GM23248 (cell line): ENCODE measurements at regions not wholly inside any gene's neighbourhood (a gene's known extent, or its start where the extent isn't known, plus 50 kb on each side); places are given as distances from the start of the nearest gene placed in this dataset.

Experiments
- DNase-seq: peaks from one replicate; pipeline ENCODE4 v3.0.0-alpha.2; 2015
- H2AFZ ChIP-seq: fragments of 200-600 bp; sonication (generic); 2 replicates; pipeline ENCODE4 v1.6.1; 2016; ENCODE audit warnings: antibody characterized with exemption
- H3F3A ChIP-seq: fragments of 200-600 bp; sonication (generic); 2 replicates; pipeline ENCODE4 v1.6.1; 2016; ENCODE audit warnings: mild to moderate bottlenecking, antibody characterized with exemption, mixed run types; ENCODE audit not compliant: insufficient read depth
- H3K27ac ChIP-seq: fragments of 200-600 bp; sonication (generic); 2 replicates; pipeline ENCODE4 v1.5.1; 2016; ENCODE audit warnings: mild to moderate bottlenecking
- H3K27me3 ChIP-seq: fragments of 200-600 bp; sonication (generic); replicated peaks from 2 replicates; pipeline ENCODE4 v1.6.1; 2016; ENCODE audit warnings: mild to moderate bottlenecking; ENCODE audit not compliant: insufficient read depth
- H3K36me3 ChIP-seq: fragments of 200-600 bp; sonication (generic); 2 replicates; pipeline ENCODE4 v1.6.1; 2016; ENCODE audit warnings: low read depth, mild to moderate bottlenecking
- H3K4me1 ChIP-seq: fragments of 200-600 bp; sonication (generic); 2 replicates; pipeline ENCODE4 v1.6.1; 2016; ENCODE audit warnings: mild to moderate bottlenecking; ENCODE audit not compliant: insufficient read depth
- H3K4me2 ChIP-seq: fragments of 200-600 bp; sonication (generic); one replicate; pipeline ENCODE4 v1.6.1; 2016; ENCODE audit warnings: mild to moderate bottlenecking; ENCODE audit not compliant: unreplicated experiment
- H3K4me3 ChIP-seq: fragments of 200-600 bp; sonication (generic); 2 replicates; pipeline ENCODE4 v1.5.1; 2016; ENCODE audit warnings: mild to moderate bottlenecking
- H3K79me2 ChIP-seq: fragments of 200-600 bp; sonication (generic); 2 replicates; pipeline ENCODE4 v1.6.1; 2016; ENCODE audit warnings: mild to moderate bottlenecking; ENCODE audit not compliant: insufficient read depth
- H3K9ac ChIP-seq: fragments of 200-600 bp; sonication (generic); 2 replicates; pipeline ENCODE4 v1.6.1; 2016; ENCODE audit warnings: mild to moderate bottlenecking
- H3K9me2 ChIP-seq: fragments of 200-600 bp; sonication (generic); 2 replicates; pipeline ENCODE4 v1.6.1; 2016; ENCODE audit warnings: mixed run types, mild to moderate bottlenecking, moderate library complexity; ENCODE audit not compliant: insufficient read depth
- H3K9me3 ChIP-seq: fragments of 200-600 bp; sonication (generic); one replicate; pipeline ENCODE4 v1.6.1; 2017; ENCODE audit warnings: low read depth
- H4K20me1 ChIP-seq: fragments of 200-600 bp; sonication (generic); 2 replicates; pipeline ENCODE4 v1.6.0; 2016; ENCODE audit not compliant: insufficient read depth
- EZH2 ChIP-seq: fragments of 200-600 bp; sonication (generic); IDR thresholded peaks from 2 replicates; pipeline ENCODE4 v1.6.1; 2018; ENCODE audit warnings: antibody characterized with exemption, mild to moderate bottlenecking; ENCODE audit not compliant: insufficient read depth, poor library complexity, severe bottlenecking
- EZH2phosphoT487 ChIP-seq: fragments of 200-600 bp; sonication (generic); IDR thresholded peaks from 2 replicates; pipeline ENCODE4 v1.6.1; 2018; ENCODE audit warnings: antibody characterized with exemption, moderate library complexity, mild to moderate bottlenecking, low read depth; ENCODE audit not compliant: insufficient read depth
- WGBS, 2 experiments: methylation state at CpG; one replicate each; pipeline ENCODE4 v1.1.6; 2015 to 2017; ENCODE audit warnings: low lambda C conversion rate in 2 of 2, low coverage in 1 of 2; ENCODE audit errors: missing lambda C conversion rate in 2 of 2; 5-methylcytosine and 5-hydroxymethylcytosine counted together
- in situ Hi-C: fragments of 300-500 bp; cut with MboI; formaldehyde crosslinking; loops from 2 replicates; pipeline ENCODE4 v1.15.0; 2020

DNA sequence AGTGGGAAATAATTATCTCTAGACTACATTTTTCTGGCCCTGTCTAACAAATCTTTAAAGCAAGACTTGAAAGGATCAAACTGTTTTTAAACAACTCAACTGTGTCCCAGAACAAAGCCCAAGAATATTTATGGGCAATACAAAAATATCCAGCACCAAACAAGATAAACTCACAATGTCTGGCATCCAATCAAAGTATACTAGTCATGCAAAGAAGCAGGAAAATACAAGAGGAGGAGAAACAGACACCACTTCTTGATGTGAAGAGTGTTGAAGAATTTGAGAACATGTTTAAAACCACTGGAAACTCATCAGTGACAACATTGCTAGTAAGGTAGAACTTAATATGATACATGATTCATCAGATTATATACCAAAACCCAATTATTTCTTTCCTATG, 66.1 kb upstream of the CDC42EP3 start:
- no peaks in the 10 kb centered on the region for H3K36me3 ChIP-seq
- H3K9me2 ChIP-seq = no peaks in the 10 kb centered on the region
- 0 out of 2 replicates have a peak overlapping the region, but pooled peaks have one; percentile 1 for H3K27ac ChIP-seq
- H3F3A ChIP-seq = peaks cover 27% of the 10 kb centered on the region
- H3K4me2 ChIP-seq = no peak overlapping the region
- DNase-seq = peak; percentile 62
- H3K4me1 ChIP-seq = peaks cover 56% of the 10 kb centered on the region
- H3K9ac ChIP-seq = no peak overlapping the region
- H3K27me3 ChIP-seq = no peaks in the 10 kb centered on the region
- H3K4me3 ChIP-seq = no peak overlapping the region
- in situ Hi-C loops = no loop called here
- TF ChIP-seq EZH2 (no peak), EZH2phosphoT487 (no peak)
- no peaks in the 10 kb centered on the region for H3K79me2 ChIP-seq
- H4K20me1 ChIP-seq = no peaks in the 10 kb centered on the region
- H2AFZ ChIP-seq = no peak overlapping the region
- no peaks in the 10 kb centered on the region for H3K9me3 ChIP-seq

DNA sequence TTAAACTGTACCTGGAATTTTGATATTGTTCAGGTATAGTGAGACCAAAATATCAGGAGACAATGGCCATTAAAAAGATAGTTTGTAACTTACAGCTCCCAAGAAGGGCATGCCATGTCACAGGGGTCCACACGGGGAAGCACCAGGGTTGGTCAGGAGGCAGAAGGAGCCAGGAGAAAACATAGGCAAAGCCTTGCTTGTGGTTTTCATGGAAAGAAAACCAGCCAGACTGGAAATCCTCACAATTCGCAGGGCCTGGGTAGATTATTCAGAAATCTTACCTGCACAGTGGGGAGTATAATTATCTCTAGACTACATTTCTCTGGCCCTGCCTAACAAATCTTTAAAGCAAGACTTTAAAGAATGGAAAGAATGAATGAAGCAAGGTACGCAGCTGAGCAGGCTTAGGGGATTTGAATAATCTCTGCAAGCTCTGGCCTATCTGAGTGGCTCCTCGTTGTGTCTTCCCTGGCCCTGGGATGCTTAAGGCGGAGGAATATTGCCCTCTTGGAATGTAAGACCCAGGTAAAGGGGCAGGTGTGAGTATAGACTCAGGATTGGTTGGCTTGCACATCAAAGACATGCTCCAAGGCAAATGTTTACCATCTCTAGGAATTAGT, 66.9 kb upstream of the CDC42EP3 start:
- no peak overlapping the region for H3K27ac ChIP-seq
- in situ Hi-C loops = no loop called here
- WGBS, 2 experiments = 85 to 90% methylated on average over 5 of the region's 5 CpGs
- no peak overlapping the region for H3K4me2 ChIP-seq
- no peak overlapping the region for H3K9ac ChIP-seq
- no peaks in the 10 kb centered on the region for H3K36me3 ChIP-seq
- no peaks in the 10 kb centered on the region for H3K27me3 ChIP-seq
- no peaks in the 10 kb centered on the region for H3K9me3 ChIP-seq
- H3F3A ChIP-seq = peaks cover 32% of the 10 kb centered on the region
- H4K20me1 ChIP-seq = no peaks in the 10 kb centered on the region
- no peaks in the 10 kb centered on the region for H3K79me2 ChIP-seq
- no peak for DNase-seq
- no peaks in the 10 kb centered on the region for H3K9me2 ChIP-seq
- H3K4me3 ChIP-seq = no peak overlapping the region
- no peak overlapping the region for H2AFZ ChIP-seq
- peaks cover 61% of the 10 kb centered on the region for H3K4me1 ChIP-seq
- TF ChIP-seq EZH2phosphoT487 (no peak), EZH2 (no peak)

DNA sequence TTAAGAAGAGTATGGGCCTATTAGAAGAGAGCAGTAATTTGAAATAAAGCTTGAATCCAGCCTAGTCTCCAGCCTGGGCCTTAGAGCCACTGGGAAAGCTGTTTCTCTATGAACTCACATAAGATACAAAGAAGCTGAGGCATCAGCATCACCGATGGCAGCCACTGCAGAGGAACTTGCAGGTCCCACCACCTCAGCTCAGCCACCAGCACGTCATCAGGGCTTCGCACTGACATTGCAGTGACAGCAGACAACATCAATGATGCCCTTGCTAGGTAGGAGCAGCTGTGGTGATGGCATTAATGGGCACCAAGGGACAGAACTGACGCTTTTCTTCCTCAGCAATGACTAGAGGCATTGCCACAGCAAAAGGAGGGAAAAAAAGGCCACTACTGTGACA, 67.7 kb upstream of the CDC42EP3 start:
- TF ChIP-seq EZH2 (no peak), EZH2phosphoT487 (no peak)
- Histone ChIP-seq H2AFZ (no peak overlapping the region), H3K9me3 (no peaks in the 10 kb centered on the region), H4K20me1 (no peaks in the 10 kb centered on the region), H3K9me2 (no peaks in the 10 kb centered on the region), H3K27ac (no peak overlapping the region), H3K4me2 (no peak overlapping the region), H3K36me3 (no peaks in the 10 kb centered on the region), H3K9ac (no peak overlapping the region), H3K4me1 (peaks cover 55% of the 10 kb centered on the region), H3K4me3 (no peak overlapping the region), H3K79me2 (no peaks in the 10 kb centered on the region), H3K27me3 (no peaks in the 10 kb centered on the region), H3F3A (peaks cover 32% of the 10 kb centered on the region)
- in situ Hi-C loops = no loop called here
- 97 to 98% methylated on average over 4 of the region's 4 CpGs for WGBS, 2 experiments
- DNase-seq = no peak

DNA sequence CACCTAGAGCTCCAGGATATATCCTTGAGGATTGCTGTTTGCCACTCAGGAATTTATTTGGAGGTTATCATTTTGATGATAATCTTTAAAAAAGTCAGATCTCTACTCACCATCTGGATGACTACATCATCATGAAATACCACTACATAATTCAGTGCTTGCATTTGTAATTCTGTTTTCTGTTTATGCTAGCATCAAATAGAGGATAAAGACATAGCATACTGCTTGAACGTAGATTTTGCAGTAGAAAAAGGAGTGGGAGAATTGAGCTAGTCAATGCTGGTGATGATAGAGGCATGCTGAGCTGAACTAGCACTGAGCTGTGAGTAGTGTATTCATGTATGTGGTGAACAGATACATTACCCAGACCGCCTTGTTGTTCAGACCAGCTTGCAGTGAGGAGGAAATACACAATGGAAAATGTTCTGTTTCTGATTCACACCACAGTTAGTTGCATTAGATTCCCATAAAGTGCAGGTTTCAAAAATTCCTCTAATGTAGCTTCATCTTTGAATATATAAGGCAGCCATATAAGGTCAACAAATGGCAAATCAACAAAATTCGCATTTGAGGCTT, 68.8 kb upstream of the CDC42EP3 start:
- Histone ChIP-seq H3F3A (peaks cover 22% of the 10 kb centered on the region), H3K9ac (no peak overlapping the region), H2AFZ (no peak overlapping the region), H3K9me2 (no peaks in the 10 kb centered on the region), H3K4me2 (no peak overlapping the region), H3K36me3 (no peaks in the 10 kb centered on the region), H3K4me3 (no peak overlapping the region), H4K20me1 (no peaks in the 10 kb centered on the region), H3K79me2 (no peaks in the 10 kb centered on the region), H3K27ac (peak overlapping the region; percentile 17; the same call in 1 of the 2 replicates), H3K9me3 (no peaks in the 10 kb centered on the region), H3K4me1 (peaks cover 44% of the 10 kb centered on the region), H3K27me3 (no peaks in the 10 kb centered on the region)
- peak; percentile 57 for DNase-seq
- TF ChIP-seq EZH2phosphoT487 = no peak
- TF ChIP-seq EZH2 = no peak
- 87% methylated on average over 3 of the region's 3 CpGs for WGBS, 2 experiments
- in situ Hi-C loops = no loop called here

DNA sequence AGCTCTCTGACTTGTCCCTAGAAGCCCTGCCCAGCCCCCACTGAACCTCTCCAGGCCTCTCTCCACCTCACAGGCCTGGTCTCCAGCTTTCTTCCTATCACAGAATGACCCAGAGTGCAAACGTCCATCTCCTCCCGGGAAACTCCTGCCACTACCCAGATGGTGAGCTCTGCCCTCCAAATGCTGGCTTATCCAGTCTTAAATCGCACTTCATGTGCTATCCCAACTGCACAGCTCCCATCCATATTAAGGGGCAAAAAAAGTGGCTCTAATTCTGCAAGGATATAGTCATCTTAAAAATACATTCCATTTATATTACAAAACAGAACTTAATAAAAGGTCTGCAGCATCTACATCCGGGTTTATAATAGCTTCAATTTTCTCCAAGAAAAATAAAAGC, 70.8 kb upstream of the CDC42EP3 start:
- no peak overlapping the region for H3K9ac ChIP-seq
- no peaks in the 10 kb centered on the region for H3K79me2 ChIP-seq
- H3K27ac ChIP-seq = peak overlapping the region; percentile 38; the same call in 1 of the 2 replicates
- H3K36me3 ChIP-seq = no peaks in the 10 kb centered on the region
- WGBS, 2 experiments = 41 to 43% methylated on average over 4 of the region's 4 CpGs
- H3K4me3 ChIP-seq = no peak overlapping the region
- DNase-seq = peak; percentile 63
- peak overlapping the region; percentile 55 for H3K4me2 ChIP-seq
- peaks cover 33% of the 10 kb centered on the region for H3K4me1 ChIP-seq
- in situ Hi-C loops = no loop called here
- H3K9me2 ChIP-seq = no peaks in the 10 kb centered on the region
- no peak for TF ChIP-seq EZH2phosphoT487
- no peak for TF ChIP-seq EZH2
- no peaks in the 10 kb centered on the region for H4K20me1 ChIP-seq
- peaks cover 12% of the 10 kb centered on the region for H3F3A ChIP-seq
- no peaks in the 10 kb centered on the region for H3K27me3 ChIP-seq
- H3K9me3 ChIP-seq = no peaks in the 10 kb centered on the region
- H2AFZ ChIP-seq = peak overlapping the region; percentile 69
